GM23248 (cell line): ENCODE measurements at regions not wholly inside any gene's neighbourhood (a gene's known extent, or its start where the extent isn't known, plus 50 kb on each side); places are given as distances from the start of the nearest gene placed in this dataset.

Experiments
- DNase-seq: peaks from one replicate; pipeline ENCODE4 v3.0.0-alpha.2; 2015
- H2AFZ ChIP-seq: fragments of 200-600 bp; sonication (generic); 2 replicates; pipeline ENCODE4 v1.6.1; 2016; ENCODE audit warnings: antibody characterized with exemption
- H3F3A ChIP-seq: fragments of 200-600 bp; sonication (generic); 2 replicates; pipeline ENCODE4 v1.6.1; 2016; ENCODE audit warnings: mild to moderate bottlenecking, antibody characterized with exemption, mixed run types; ENCODE audit not compliant: insufficient read depth
- H3K27ac ChIP-seq: fragments of 200-600 bp; sonication (generic); 2 replicates; pipeline ENCODE4 v1.5.1; 2016; ENCODE audit warnings: mild to moderate bottlenecking
- H3K27me3 ChIP-seq: fragments of 200-600 bp; sonication (generic); replicated peaks from 2 replicates; pipeline ENCODE4 v1.6.1; 2016; ENCODE audit warnings: mild to moderate bottlenecking; ENCODE audit not compliant: insufficient read depth
- H3K36me3 ChIP-seq: fragments of 200-600 bp; sonication (generic); 2 replicates; pipeline ENCODE4 v1.6.1; 2016; ENCODE audit warnings: low read depth, mild to moderate bottlenecking
- H3K4me1 ChIP-seq: fragments of 200-600 bp; sonication (generic); 2 replicates; pipeline ENCODE4 v1.6.1; 2016; ENCODE audit warnings: mild to moderate bottlenecking; ENCODE audit not compliant: insufficient read depth
- H3K4me2 ChIP-seq: fragments of 200-600 bp; sonication (generic); one replicate; pipeline ENCODE4 v1.6.1; 2016; ENCODE audit warnings: mild to moderate bottlenecking; ENCODE audit not compliant: unreplicated experiment
- H3K4me3 ChIP-seq: fragments of 200-600 bp; sonication (generic); 2 replicates; pipeline ENCODE4 v1.5.1; 2016; ENCODE audit warnings: mild to moderate bottlenecking
- H3K79me2 ChIP-seq: fragments of 200-600 bp; sonication (generic); 2 replicates; pipeline ENCODE4 v1.6.1; 2016; ENCODE audit warnings: mild to moderate bottlenecking; ENCODE audit not compliant: insufficient read depth
- H3K9ac ChIP-seq: fragments of 200-600 bp; sonication (generic); 2 replicates; pipeline ENCODE4 v1.6.1; 2016; ENCODE audit warnings: mild to moderate bottlenecking
- H3K9me2 ChIP-seq: fragments of 200-600 bp; sonication (generic); 2 replicates; pipeline ENCODE4 v1.6.1; 2016; ENCODE audit warnings: mixed run types, mild to moderate bottlenecking, moderate library complexity; ENCODE audit not compliant: insufficient read depth
- H3K9me3 ChIP-seq: fragments of 200-600 bp; sonication (generic); one replicate; pipeline ENCODE4 v1.6.1; 2017; ENCODE audit warnings: low read depth
- H4K20me1 ChIP-seq: fragments of 200-600 bp; sonication (generic); 2 replicates; pipeline ENCODE4 v1.6.0; 2016; ENCODE audit not compliant: insufficient read depth
- EZH2 ChIP-seq: fragments of 200-600 bp; sonication (generic); IDR thresholded peaks from 2 replicates; pipeline ENCODE4 v1.6.1; 2018; ENCODE audit warnings: antibody characterized with exemption, mild to moderate bottlenecking; ENCODE audit not compliant: insufficient read depth, poor library complexity, severe bottlenecking
- EZH2phosphoT487 ChIP-seq: fragments of 200-600 bp; sonication (generic); IDR thresholded peaks from 2 replicates; pipeline ENCODE4 v1.6.1; 2018; ENCODE audit warnings: antibody characterized with exemption, moderate library complexity, mild to moderate bottlenecking, low read depth; ENCODE audit not compliant: insufficient read depth
- whole genome bisulfite sequencing, 2 experiments: methylation state at CpG; one replicate each; pipeline ENCODE4 v1.1.6; 2015 to 2017; ENCODE audit warnings: low lambda C conversion rate in 2 of 2, low coverage in 1 of 2; ENCODE audit errors: missing lambda C conversion rate in 2 of 2; 5-methylcytosine and 5-hydroxymethylcytosine counted together
- in situ Hi-C: fragments of 300-500 bp; cut with MboI; formaldehyde crosslinking; loops from 2 replicates; pipeline ENCODE4 v1.15.0; 2020

- DNase-seq = no peak
- Histone ChIP-seq H3K4me1 (no peaks in the 10 kb centered on the region), H3K4me3 (no peak overlapping the region), H3K27me3 (no peaks in the 10 kb centered on the region), H3K9me3 (no peaks in the 10 kb centered on the region), H3F3A (no peaks in the 10 kb centered on the region), H4K20me1 (no peaks in the 10 kb centered on the region), H3K9me2 (no peaks in the 10 kb centered on the region), H3K9ac (no peak overlapping the region), H3K4me2 (no peak overlapping the region), H3K36me3 (no peaks in the 10 kb centered on the region), H3K79me2 (no peaks in the 10 kb centered on the region), H2AFZ (no peak overlapping the region), H3K27ac (no peak overlapping the region)
- in situ Hi-C loops = no loop called here
- no peak for TF ChIP-seq EZH2phosphoT487
- TF ChIP-seq EZH2 = no peak
Observed at GRCh38 chr2:34251578-34251977, 652.5 kb upstream of the FAM98A start.

- no peaks in the 10 kb centered on the region for H3K9me3 ChIP-seq
- WGBS, 2 experiments = 22 to 25% methylated on average over 3 of the region's 3 CpGs
- no peak overlapping the region for H2AFZ ChIP-seq
- no peak overlapping the region for H3K4me3 ChIP-seq
- H3F3A ChIP-seq = no peaks in the 10 kb centered on the region
- no peak overlapping the region for H3K27ac ChIP-seq
- H3K36me3 ChIP-seq = no peaks in the 10 kb centered on the region
- no peaks in the 10 kb centered on the region for H3K27me3 ChIP-seq
- no peak overlapping the region for H3K9ac ChIP-seq
- no peak overlapping the region for H3K4me2 ChIP-seq
- no peaks in the 10 kb centered on the region for H4K20me1 ChIP-seq
- no peak for DNase-seq
- in situ Hi-C loops = no loop called here
- H3K4me1 ChIP-seq = no peaks in the 10 kb centered on the region
- no peaks in the 10 kb centered on the region for H3K79me2 ChIP-seq
- no peaks in the 10 kb centered on the region for H3K9me2 ChIP-seq
- no peak for TF ChIP-seq EZH2
- TF ChIP-seq EZH2phosphoT487 = no peak
Observed at GRCh38 chr2:34244195-34244594, 645.1 kb upstream of the FAM98A start.

DNA sequence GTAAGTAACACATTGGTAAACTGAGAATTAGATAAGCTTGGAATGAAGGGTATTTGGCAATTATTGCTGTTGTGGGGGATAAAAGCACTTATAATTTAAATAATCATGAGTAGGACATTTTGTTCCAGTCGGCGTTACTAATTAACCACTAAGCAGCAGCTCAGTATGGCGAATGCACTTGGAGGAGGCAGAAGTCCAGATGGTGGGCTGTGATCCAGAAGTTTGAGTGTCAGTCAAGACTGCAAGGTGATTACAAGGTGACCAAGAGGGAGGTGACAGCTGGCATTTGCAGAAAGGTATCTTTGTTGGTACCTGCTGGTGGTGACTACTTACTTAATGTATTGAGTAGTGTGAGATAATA lies 643.6 kb upstream of the FAM98A start:
- H3K4me2 ChIP-seq = no peak overlapping the region
- DNase-seq = no peak
- H3K36me3 ChIP-seq = no peaks in the 10 kb centered on the region
- in situ Hi-C loops = no loop called here
- no peaks in the 10 kb centered on the region for H3K79me2 ChIP-seq
- H3K4me3 ChIP-seq = no peak overlapping the region
- H3K9me3 ChIP-seq = no peaks in the 10 kb centered on the region
- no peak overlapping the region for H2AFZ ChIP-seq
- no peak for TF ChIP-seq EZH2phosphoT487
- no peak for TF ChIP-seq EZH2
- H4K20me1 ChIP-seq = no peaks in the 10 kb centered on the region
- H3K27me3 ChIP-seq = no peaks in the 10 kb centered on the region
- no peaks in the 10 kb centered on the region for H3K9me2 ChIP-seq
- H3K9ac ChIP-seq = no peak overlapping the region
- no peaks in the 10 kb centered on the region for H3K4me1 ChIP-seq
- H3K27ac ChIP-seq = no peak overlapping the region
- 22 to 25% methylated on average over 3 of the region's 3 CpGs for WGBS, 2 experiments
- no peaks in the 10 kb centered on the region for H3F3A ChIP-seq

GRCh38 chr2:34241905-34242762 lies 643.0 kb upstream of the FAM98A start:
- H2AFZ ChIP-seq = no peak overlapping the region
- H3K4me2 ChIP-seq = no peak overlapping the region
- H3K36me3 ChIP-seq = no peaks in the 10 kb centered on the region
- whole genome bisulfite sequencing, 2 experiments = 14 to 17% methylated on average over 6 of the region's 6 CpGs
- H3K27ac ChIP-seq = no peak overlapping the region
- no peak for TF ChIP-seq EZH2phosphoT487
- H3K9me3 ChIP-seq = no peaks in the 10 kb centered on the region
- no peak for DNase-seq
- no peak overlapping the region for H3K4me3 ChIP-seq
- in situ Hi-C loops = no loop called here
- H3K27me3 ChIP-seq = no peaks in the 10 kb centered on the region
- H3F3A ChIP-seq = no peaks in the 10 kb centered on the region
- H3K79me2 ChIP-seq = no peaks in the 10 kb centered on the region
- H3K4me1 ChIP-seq = no peaks in the 10 kb centered on the region
- no peaks in the 10 kb centered on the region for H4K20me1 ChIP-seq
- H3K9me2 ChIP-seq = no peaks in the 10 kb centered on the region
- H3K9ac ChIP-seq = no peak overlapping the region

- H2AFZ ChIP-seq = no peak overlapping the region
- no peak overlapping the region for H3K27ac ChIP-seq
Observed at GRCh38 chr2:34239511-34239910, 640.4 kb upstream of the FAM98A start.

More at GRCh38 chr2:34239511-34239910, 640.4 kb upstream of the FAM98A start:
- Histone ChIP-seq H3K36me3 (no peaks in the 10 kb centered on the region), H3K4me2 (no peak overlapping the region), H3K4me3 (no peak overlapping the region), H4K20me1 (no peaks in the 10 kb centered on the region), H3K4me1 (no peaks in the 10 kb centered on the region), H3K9ac (no peak overlapping the region), H3K9me3 (no peaks in the 10 kb centered on the region), H3K9me2 (no peaks in the 10 kb centered on the region), H3F3A (no peaks in the 10 kb centered on the region), H3K79me2 (no peaks in the 10 kb centered on the region), H3K27me3 (no peaks in the 10 kb centered on the region)
- DNase-seq = no peak
- TF ChIP-seq EZH2 = no peak
- TF ChIP-seq EZH2phosphoT487 = no peak
- in situ Hi-C loops = no loop called here
- WGBS, 2 experiments = 0% methylated on average over 1 of the region's 1 CpG
